Right hindlimb (tissue), 1 donor: ENCODE measurements at regions not wholly inside any gene's neighbourhood (a gene's known extent, or its start where the extent isn't known, plus 50 kb on each side); places are given as distances from the start of the nearest gene placed in this dataset.
"Not testable (repeated sequence)": the region's sequence is repeated elsewhere in the genome, so short reads cannot be mapped to it uniquely, and the experiment has no call there.

Source experiments
- DNase-seq: peaks from one replicate; pipeline ENCODE4 v3.0.0-alpha.2; 2018

DNA sequence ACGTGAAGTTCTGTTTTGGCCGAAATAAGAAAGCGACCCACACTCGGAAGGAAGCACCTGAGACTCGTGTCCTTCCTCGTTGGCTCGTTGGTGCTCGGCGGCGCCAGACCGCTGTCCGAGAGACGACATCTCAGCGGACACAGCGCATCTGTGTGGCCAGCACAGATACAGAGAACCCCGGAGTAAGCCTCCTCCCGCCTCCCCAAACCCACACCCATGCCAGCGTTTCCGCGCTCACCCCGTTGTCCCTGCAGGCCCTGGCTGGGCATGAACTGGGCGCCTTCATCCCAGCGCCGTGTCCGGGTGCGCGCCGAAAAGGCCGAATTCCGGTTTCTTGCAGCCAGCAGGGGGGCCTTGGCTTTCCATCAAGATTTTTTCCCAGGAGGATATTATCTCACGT lies 127.6 kb downstream of the SOX1 start:
- DNase-seq, result no peak

DNA sequence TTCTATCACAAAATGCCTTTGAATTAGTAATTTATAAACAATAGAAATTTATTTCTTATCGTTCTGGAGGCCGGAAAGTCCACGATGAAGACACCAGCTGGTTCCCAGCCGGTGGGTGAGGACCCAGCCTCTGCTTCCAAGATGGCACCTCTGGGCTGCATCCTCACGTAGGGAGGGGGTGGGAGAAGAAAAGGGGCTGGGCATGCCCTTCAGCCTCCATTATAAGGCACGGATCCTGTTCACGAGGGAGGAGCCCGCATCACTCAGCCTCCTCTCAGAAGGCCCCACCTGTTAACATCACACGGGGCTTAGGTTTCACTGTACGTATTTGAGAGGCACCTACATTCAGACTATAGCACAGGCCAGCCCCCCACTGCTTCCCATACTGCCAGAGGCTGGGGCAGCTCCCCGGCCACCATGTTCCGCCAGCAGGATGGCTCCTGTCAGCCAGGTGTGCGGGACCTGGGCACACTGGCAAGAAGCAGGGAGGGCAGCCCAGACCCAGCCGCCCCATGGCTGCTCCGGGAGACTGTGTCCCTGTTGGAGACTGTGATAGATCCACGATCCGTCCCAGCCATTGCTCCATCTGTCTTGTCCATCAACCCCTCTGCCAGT lies 131.6 kb downstream of the SOX1 start:
- DNase-seq, result no peak

GRCh38 chr13:112200200-112200599 lies 133.3 kb downstream of the SOX1 start:
- DNase-seq, result no peak

- no peak for DNase-seq
Measured at GRCh38 chr13:112202266-112202665, 135.3 kb downstream of the SOX1 start.

GRCh38 chr13:112202966-112203365 lies 136.0 kb downstream of the SOX1 start:
- no peak for DNase-seq

DNA sequence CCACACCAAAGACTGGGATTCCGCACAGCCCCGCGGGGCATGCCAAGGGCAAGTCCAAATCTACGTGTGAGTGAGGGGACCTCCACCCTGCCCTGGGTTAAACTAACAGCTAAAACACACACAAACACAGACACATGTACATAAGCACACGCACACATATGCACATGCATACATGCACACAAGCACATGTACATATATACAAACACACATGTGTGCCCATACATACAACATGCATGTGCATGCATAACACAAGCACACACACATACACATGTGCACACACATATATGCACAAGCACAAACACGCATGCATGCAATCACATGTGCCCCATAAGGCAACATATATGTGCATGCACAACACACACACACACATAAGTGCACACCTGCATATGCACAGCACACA lies 136.7 kb downstream of the SOX1 start:
- no peak for DNase-seq

- DNase-seq, result no peak
Measured at GRCh38 chr13:112204346-112205327, 137.7 kb downstream of the SOX1 start.

DNA sequence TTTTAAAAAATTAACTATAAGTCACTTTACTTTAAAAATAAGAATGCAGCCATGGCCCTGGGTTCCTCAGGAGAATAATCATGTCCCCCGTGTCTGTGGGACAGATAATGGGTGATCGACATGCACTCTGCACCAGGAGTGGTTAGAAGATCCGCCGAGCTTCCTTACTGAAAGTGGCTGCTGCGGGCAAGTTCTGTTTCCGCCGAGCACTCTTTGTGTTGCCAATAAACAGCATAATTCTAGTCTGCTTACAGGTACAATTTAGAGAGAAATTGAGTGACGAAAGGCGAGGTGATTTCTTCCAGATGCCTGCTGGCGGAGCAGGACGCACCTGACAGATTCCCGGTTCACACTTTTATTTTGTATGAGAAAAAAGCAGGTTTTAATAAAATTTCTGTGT lies 139.0 kb downstream of the SOX1 start:
- no peak for DNase-seq

GRCh38 chr13:112207129-112207528 lies 140.2 kb downstream of the SOX1 start:
- DNase-seq, result no peak

DNA sequence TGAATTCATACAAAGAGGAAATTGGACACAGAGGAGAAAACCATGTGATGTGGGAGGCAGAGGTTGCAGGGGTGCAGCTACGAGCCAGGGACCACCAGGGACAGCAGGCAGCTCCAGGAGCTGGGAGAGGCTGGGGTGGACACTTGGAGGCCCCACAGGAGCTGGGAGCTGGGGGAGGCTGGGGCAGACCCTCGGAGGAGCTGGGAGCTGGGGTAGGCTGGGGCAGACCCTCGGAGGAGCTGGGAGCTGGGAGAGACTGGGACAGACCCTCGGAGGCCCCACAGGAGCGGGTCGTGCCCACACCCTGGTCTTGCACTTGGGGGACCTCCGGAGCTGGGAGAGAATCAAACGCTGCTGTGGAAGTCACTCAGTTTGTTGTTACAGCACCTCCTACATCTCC lies 141.7 kb downstream of the SOX1 start:
- DNase-seq, result no peak

- DNase-seq, result no peak
Measured at GRCh38 chr13:112209266-112209665, 142.3 kb downstream of the SOX1 start.

DNA sequence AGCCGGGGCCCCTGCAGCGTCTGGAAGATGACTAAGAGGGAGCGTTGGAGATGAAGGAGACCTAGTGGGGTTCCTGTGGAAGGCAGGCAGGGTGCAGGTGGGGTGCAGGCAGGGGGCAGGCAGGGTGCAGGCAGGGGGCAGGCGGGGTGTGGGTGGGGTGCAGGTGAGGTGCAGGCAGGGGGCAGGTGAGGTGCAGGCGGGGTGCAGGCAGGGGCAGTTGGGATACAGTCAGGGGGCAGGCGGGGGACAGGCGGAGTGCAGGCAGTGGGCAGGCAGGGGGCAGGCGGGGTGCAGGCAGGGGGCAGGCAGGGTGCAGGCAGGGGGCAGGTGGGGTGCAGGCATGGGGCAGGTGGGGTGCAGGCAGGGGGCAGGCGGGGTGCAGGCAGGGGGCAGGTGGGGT lies 142.8 kb downstream of the SOX1 start:
- DNase-seq, result no peak

- no peak for DNase-seq
Measured at GRCh38 chr13:112210371-112210770, 143.4 kb downstream of the SOX1 start.

GRCh38 chr13:112212533-112212932 lies 145.6 kb downstream of the SOX1 start:
- no peak for DNase-seq

- DNase-seq, result no peak
Measured at GRCh38 chr13:112213467-112214255, 146.7 kb downstream of the SOX1 start.

DNA sequence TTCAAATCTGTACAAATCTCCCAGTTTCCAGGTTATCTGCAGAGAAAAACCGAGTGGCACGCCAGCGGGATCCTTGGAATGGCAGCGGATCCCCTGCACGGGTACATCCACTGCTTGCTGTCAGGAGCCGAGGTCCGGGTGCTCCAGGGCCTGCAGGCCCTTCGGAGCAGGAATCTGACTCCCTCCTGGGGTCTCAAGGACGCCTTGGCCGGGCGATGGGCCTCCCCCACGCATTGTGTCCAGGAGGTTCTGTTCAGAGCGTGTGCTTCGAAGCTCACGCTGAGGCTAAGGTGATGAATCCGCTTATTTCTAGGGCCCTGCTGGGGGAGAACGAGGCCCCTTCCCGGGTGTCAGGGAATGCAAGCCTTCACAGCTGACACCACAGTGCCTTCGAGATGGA lies 148.9 kb downstream of the SOX1 start:
- no peak for DNase-seq

GRCh38 chr13:112217431-112217830 lies 150.5 kb downstream of the SOX1 start:
- no peak for DNase-seq

GRCh38 chr13:112218416-112218815 lies 151.5 kb downstream of the SOX1 start:
- no peak for DNase-seq

- DNase-seq, result no peak
Measured at GRCh38 chr13:112219740-112220139, 152.8 kb downstream of the SOX1 start.

DNA sequence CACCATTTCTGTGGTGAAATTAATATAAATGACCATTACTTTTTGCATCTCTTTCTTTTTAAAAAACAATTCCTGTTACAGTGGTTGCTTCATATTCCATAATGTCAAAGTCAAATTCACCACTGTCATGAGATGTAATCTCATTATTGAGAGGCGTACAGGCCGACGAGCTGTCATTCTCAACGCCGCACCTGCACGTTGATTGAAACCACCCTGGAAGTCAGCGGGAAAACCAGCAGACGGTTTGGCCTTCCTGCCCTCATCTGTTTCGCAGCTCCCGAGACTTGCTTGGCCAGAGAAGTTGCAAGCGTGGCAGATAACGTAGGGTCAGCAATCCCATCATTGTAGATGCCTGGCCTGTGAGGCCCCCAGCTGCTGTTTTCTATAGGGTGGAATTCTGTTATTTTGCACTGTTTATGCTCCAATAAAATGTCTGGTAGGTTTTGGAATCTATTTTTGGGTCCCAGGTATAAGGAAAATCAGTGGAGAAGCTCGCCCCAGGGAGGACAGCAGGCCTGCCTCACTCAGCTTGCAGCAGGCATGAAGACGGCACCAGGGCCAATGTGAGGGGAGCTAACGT lies 153.4 kb downstream of the SOX1 start:
- no peak for DNase-seq

GRCh38 chr13:112220925-112221324 lies 154.0 kb downstream of the SOX1 start:
- DNase-seq, result no peak

DNA sequence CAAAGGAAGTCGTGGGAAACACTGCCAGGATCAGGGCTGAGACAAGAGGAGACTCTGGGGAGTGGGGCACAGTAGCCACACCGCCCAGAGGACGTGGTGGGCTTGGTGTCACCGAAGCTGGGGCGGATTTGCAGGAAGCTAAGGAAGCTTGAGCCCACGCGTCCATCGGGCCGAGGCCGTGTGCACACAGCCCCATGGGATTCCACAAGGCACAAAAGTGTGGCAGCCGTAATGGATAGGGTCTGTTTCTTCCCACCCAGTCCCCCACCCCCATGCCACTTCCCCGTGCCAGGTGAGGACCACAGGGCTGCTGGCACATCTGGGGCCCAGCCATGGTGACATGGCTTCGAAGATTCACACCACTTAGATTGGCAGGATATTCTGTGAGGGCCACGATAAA lies 153.2 kb upstream of the SPACA7 start:
- no peak for DNase-seq

DNA sequence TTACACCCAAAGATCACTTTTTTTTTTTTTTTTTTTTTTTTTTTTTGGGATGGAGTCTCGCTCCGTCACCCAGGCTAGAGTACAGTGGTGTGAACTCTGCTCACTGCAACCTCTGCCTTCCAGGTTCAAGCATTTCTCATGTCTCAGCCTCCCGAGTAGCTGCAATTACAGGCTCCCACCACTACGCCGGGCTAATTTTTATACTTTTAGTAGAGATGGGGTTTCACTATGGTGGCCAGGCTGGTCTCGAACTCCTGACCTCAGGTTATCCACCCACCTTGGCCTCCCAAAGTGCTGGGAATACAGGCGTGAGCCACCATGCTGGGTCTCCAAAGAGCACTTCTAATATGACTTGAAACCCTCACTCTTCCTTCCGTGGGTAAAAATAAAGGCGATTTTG lies 152.2 kb upstream of the SPACA7 start:
- DNase-seq, result not testable (repeated sequence)
